HTR-8/SVneo (cell line): ENCODE measurements at regions not wholly inside any gene's neighbourhood (a gene's known extent, or its start where the extent isn't known, plus 50 kb on each side); places are given as distances from the start of the nearest gene placed in this dataset.
A peak's percentile ranks its signal among the peaks of the same experiment; 100 is the strongest.

ENCODE experiments used
- DNase-seq: peaks from one replicate; pipeline ENCODE4 v3.0.0; 2011; ENCODE audit warnings: low spot score, mixed read lengths; ENCODE audit not compliant: insufficient read length
- FAIRE-seq: peaks from 2 replicates; lab custom pipeline; 2011; peaks lifted over from hg19 to GRCh38; lab: Jason Lieb, UNC

DNA sequence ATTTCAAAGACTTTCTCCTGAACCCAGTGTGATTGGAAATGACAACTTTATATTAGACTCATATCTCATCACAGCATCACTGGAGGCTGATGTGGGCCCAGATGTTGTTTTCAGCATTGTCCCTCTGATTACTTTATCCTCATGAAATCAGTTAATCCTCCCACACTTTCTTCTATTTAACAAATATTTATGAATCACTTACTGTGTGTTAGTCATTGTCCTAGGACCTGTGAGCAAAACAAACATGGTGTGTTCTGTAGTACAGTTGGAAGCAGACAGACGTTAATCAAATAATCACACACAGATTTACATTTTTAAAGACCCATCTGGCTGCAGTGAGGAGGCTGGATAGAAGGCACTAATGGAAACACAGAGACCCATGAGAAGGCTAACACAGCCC, 383.7 kb downstream of the PRDM2 start:
- FAIRE-seq (no peak), DNase-seq (no peak)

DNA sequence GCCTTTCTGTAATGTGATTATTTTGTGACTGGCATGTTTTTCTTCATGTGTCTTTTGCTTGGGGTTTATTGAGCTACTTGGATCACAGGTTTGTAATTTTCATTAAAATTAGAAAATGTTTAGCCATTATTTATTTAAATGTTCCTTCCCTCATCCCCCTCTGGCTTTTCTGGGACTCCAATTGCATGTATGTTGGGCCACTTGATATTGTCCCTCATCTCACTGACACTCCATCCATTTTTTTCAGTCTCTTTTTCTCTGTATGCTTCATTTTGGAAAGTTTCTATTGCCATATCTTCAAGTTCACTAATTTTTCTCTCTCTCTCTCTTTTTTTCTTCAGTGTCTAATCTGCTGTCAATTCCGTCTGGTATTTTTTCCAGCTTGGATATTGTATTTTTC, 390.1 kb downstream of the PRDM2 start:
- DNase-seq (no peak), FAIRE-seq (no peak)

- FAIRE-seq (no peak), DNase-seq (no peak)
Measured at GRCh38 chr1:14090531-14090930, 390.5 kb downstream of the PRDM2 start.

DNA sequence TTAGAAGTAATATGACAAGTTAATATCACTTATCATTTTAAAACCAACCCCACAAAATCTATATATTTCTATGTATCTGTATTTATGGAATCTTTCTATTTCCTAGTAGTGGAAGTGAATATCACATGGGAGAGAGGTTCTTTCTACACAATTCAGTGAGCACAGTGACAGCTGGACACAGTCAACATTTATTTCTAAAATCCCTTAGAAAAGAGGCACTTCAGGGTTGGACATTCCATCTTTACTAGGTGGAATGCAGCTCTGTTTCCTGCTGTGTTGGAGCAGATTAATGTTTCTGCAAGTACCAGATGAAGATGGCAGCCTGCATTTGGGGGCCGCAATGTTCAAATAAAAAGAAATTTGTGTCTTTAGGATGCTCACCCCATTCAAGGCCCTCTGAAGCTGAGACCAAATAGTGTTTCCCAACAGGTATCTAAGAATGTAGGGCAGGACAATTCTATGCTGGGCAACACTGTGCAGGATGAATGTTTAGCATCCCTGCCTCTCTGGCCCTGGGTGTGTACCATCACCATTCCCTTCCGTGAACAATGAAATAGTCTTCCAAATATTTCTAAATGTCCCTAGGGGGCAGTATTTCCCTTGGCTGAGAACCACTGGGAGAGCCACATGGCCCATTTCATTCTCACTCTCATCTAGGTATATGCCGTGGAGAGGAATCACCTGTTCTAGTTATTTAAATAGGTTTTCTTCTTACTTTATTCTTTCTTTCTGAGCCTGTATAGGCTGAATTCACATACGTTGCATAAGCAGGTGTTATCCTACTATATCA, 394.8 kb downstream of the PRDM2 start:
- FAIRE-seq: no peak
- peak; percentile 11 for DNase-seq

- FAIRE-seq (no peak), DNase-seq (no peak)
Measured at GRCh38 chr1:14098294-14098913, 398.4 kb downstream of the PRDM2 start.

DNA sequence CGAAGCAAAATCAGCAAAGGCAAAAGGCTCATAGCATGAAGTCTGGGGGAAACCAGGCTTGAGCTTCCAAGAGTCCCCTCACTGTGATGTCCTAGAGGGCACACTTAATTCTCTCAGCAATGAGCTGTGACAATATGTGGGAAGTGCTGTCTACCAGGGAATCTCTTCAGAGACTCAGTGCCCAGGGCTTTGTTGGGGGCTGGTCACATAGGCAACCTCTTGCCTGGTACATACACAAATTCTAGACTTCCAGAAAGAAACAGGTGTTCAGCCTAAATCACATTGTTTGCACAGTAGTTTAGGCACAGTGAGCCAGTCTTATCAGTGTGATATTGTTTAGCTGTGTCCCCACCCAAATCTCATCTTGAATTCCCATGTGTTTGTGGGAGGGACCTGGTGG, 400.5 kb downstream of the PRDM2 start:
- DNase-seq: no peak
- no peak for FAIRE-seq

DNA sequence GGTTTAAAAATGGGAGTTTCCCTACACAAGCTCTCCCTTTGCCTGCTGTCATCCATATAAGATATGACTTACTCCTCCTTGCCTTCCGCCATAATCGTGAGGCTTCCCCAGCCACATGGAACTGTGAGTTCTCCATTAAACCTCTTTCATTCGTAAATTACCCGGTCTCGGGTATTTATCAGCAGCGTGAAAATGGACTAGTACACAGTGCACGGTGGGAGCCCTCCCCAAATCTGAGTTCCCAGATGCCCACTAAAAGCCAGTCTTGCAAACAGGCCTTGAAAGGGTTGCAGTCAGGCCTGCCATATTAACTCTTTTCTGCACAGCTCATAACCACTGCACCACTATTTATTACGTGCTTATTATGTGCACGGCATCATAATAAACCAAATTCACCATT, 400.9 kb downstream of the PRDM2 start:
- no peak for DNase-seq
- no peak for FAIRE-seq

DNA sequence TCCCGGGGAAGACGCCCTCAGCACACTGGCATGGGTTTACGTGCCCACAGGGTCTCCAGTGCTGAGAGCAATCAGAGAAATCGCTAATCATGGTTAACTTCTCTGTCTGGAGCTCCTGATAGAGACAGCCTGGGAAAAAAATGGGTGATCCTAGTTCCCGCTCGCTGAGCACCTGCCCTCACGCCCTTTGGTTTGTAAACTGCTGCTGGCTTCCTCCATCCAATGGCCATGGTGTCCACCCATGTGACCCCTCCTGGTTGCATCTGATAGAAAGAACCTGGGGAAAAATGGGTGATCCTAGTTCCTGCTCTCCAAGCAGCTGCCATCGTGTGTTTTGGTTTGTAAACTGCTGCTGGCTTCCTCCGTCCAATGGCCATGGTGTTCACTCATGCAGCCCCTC, 402.2 kb downstream of the PRDM2 start:
- DNase-seq (no peak), FAIRE-seq (no peak)

GRCh38 chr1:14103878-14104430, 404.0 kb downstream of the PRDM2 start:
- FAIRE-seq (no peak), DNase-seq (no peak)

GRCh38 chr1:14106126-14106525, 406.1 kb downstream of the PRDM2 start:
- DNase-seq: no peak

DNA sequence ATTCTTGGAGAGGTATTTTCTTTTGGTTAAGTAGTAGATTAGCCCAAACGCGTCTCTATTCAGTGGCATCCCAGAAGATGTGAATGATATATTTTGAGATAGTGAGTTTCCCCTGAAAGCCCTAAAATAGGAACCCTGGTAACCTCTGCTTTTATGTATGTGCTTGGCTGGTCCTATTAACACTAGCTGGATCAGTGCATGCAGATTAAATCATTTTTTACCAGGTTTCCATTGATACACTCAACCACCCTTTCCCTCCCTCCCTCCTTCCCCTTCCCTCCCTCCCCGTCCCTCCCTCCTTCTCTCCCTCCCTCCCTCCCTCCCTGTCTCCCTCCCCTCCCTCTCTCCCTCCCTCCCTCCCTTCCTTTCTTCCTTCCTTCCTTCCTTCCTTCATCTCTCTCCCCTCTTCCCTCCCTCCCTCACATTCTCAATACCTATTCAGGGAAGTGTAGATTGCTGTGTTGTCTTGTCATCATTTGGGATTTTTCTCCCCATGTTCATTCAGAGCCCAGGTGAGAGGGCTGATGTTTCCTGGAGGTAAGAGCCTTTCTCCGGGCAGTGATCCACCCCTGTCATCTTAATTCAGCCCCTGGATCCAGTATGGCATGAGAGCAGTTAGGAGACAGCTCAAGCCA, 406.8 kb downstream of the PRDM2 start:
- FAIRE-seq (no peak), DNase-seq (no peak)

More at GRCh38 chr1:14106126-14106525, 406.1 kb downstream of the PRDM2 start:
- FAIRE-seq: no peak

DNA sequence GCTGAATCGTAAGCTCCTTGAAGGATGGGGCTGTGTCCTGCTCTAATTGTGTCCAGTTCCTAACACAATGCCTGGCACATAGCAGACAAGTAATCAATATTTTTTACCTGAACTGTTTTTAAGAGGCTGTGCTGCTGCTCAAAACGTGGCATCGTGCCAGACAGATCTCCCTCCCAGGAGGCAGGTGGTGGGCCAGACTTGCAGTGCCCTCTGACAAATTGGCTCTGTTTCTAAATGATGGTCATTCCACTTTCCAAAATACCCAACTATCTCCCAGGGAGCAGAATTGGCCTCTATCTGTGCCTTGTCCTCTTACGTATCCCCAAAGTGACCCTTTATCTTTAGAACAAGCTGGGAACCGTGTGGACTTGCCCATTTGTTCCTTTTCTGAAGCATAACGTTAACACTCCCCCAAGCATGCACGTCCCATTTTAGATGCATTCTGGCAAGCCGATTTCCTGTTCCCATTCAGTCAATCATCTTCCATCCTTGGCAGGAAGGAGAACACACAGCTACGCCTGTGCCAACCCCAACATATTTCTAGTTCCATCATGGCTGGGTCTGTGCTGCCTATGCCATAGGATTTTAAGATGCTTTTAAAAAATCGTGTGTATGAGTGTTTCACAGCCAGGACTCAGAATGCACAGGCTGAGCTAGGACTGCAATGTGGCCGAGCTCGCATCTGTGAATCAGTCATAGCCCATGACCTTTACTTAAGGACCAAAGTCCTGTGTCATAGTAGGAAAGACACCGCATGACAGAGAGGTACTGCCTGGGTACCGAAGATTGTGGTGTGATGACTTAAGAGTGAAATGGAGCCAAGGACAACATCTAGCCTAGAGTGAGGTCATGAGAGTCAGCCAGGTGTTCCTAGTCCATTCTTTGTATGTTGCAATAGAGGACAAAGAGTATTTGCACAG, 408.6 kb downstream of the PRDM2 start:
- no peak for DNase-seq
- FAIRE-seq: no peak

DNA sequence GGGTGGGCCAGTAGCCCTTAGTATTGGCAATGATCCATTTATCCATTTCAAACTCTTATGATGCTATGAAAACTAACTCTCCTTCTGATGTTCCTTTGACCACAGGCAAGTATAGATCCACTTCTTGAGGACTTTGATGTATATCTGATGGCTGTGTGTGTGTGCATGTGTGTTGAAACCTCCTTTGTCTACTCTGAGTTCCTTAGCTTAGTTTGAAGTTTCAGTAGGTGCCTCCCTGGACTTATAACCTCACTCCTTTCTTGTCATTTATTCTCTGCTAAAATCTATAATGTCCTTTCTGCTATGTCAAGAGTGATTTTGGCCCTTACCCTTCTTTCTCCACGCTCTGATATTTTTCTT, 409.3 kb downstream of the PRDM2 start:
- no peak for DNase-seq
- FAIRE-seq: no peak

GRCh38 chr1:14110040-14110439, 410.1 kb downstream of the PRDM2 start:
- FAIRE-seq (no peak), DNase-seq (no peak)

GRCh38 chr1:14111121-14111520, 411.1 kb downstream of the PRDM2 start:
- DNase-seq (no peak), FAIRE-seq (no peak)

GRCh38 chr1:14112613-14113012, 412.6 kb downstream of the PRDM2 start:
- no peak for FAIRE-seq
- DNase-seq: no peak

- FAIRE-seq: no peak
Measured at GRCh38 chr1:14113271-14113670, 413.3 kb downstream of the PRDM2 start.

GRCh38 chr1:14113841-14114567, 414.0 kb downstream of the PRDM2 start:
- FAIRE-seq (no peak), DNase-seq (peak; percentile 15)

More at GRCh38 chr1:14113271-14113670, 413.3 kb downstream of the PRDM2 start:
- no peak for DNase-seq

DNA sequence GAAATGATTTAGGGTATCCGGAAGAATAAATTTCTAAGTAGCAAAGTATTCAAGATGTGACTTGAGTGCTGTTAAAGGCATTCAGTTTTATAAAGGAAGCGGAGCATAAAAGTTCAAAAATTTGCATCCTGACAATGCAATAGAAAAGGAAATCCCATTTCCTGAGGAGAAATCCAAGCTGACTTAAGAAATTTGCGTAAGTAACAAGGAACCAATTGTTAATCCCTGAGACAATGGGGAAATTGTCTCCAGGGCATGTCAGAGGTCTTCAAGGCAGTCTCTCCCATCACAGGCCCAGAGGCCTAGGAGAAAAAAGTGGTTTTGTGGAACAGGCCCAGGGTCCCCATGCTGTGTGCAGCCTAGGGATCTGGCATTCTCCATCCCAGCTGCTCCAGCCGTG, 416.0 kb downstream of the PRDM2 start:
- FAIRE-seq (no peak), DNase-seq (no peak)
